H9 (cell line): ENCODE measurements at regions not wholly inside any gene's neighbourhood (a gene's known extent, or its start where the extent isn't known, plus 50 kb on each side); places are given as distances from the start of the nearest gene placed in this dataset.

Experiments
- DNase-seq: peaks from one replicate; pipeline ENCODE4 v3.0.0-alpha.2; 2017
- H2AFZ ChIP-seq: one replicate; pipeline ENCODE4 v1.6.1; 2013; ENCODE audit warnings: mild to moderate bottlenecking, low read length, control low read depth, moderate library complexity
- H2AK5ac ChIP-seq: 2 replicates; pipeline ENCODE4 v1.6.1; 2013; ENCODE audit warnings: low read length, control low read depth, mixed read lengths; ENCODE audit not compliant: insufficient read length
- H2BK120ac ChIP-seq: one replicate; pipeline ENCODE4 v1.6.1; 2013; ENCODE audit warnings: low read depth, mild to moderate bottlenecking, low read length, control low read depth, inconsistent platforms; ENCODE audit not compliant: poor library complexity, severe bottlenecking
- H2BK12ac ChIP-seq: 2 replicates; pipeline ENCODE4 v1.6.1; 2013; ENCODE audit warnings: low read length, control low read depth, mixed read lengths, low read depth; ENCODE audit not compliant: insufficient read length
- H2BK15ac ChIP-seq: 2 replicates; pipeline ENCODE4 v1.6.1; 2013; ENCODE audit warnings: low read depth, low read length, control low read depth
- H2BK20ac ChIP-seq: one replicate; pipeline ENCODE4 v1.6.1; 2013; ENCODE audit warnings: low read depth, mild to moderate bottlenecking, low read length, control low read depth, inconsistent platforms; ENCODE audit not compliant: poor library complexity, severe bottlenecking
- H2BK5ac ChIP-seq: 2 replicates; pipeline ENCODE4 v1.6.1; 2013; ENCODE audit warnings: low read length, control low read depth, mixed read lengths; ENCODE audit not compliant: insufficient read length
- H3K14ac ChIP-seq: 2 replicates; pipeline ENCODE4 v1.6.1; 2013; ENCODE audit warnings: low read length, control low read depth; ENCODE audit not compliant: insufficient read depth
- H3K18ac ChIP-seq: 2 replicates; pipeline ENCODE4 v1.6.1; 2013; ENCODE audit warnings: low read depth, mild to moderate bottlenecking, mixed read lengths, low read length, control low read depth; ENCODE audit not compliant: insufficient read length
- H3K23ac ChIP-seq: 2 replicates; pipeline ENCODE4 v1.6.1; 2013; ENCODE audit warnings: low read length, control low read depth, mixed read lengths, low read depth; ENCODE audit not compliant: insufficient read length
- H3K23me2 ChIP-seq: 2 replicates; pipeline ENCODE4 v1.6.1; 2013; ENCODE audit warnings: low read depth, mild to moderate bottlenecking, mixed read lengths, low read length, control low read depth; ENCODE audit not compliant: insufficient read length, poor library complexity, severe bottlenecking
- H3K27ac ChIP-seq: 2 replicates; pipeline ENCODE4 v1.5.1; 2013; ENCODE audit warnings: low read length, control low read depth, mixed read lengths, low read depth; ENCODE audit not compliant: insufficient read length
- H3K27me3 ChIP-seq: 2 replicates; pipeline ENCODE4 v1.6.1; 2013; ENCODE audit warnings: low read length, control low read depth, inconsistent platforms; ENCODE audit not compliant: insufficient read depth
- H3K4ac ChIP-seq: 2 replicates; pipeline ENCODE4 v1.6.1; 2013; ENCODE audit warnings: low read depth, mild to moderate bottlenecking, control low read depth, inconsistent platforms, low read length, moderate library complexity
- H3K4me1 ChIP-seq: 2 replicates; pipeline ENCODE4 v1.6.1; 2013; ENCODE audit warnings: low read length, control low read depth, inconsistent platforms; ENCODE audit not compliant: insufficient read depth
- H3K4me2 ChIP-seq: 2 replicates; pipeline ENCODE4 v1.6.1; 2013; ENCODE audit warnings: low read length, control low read depth, mixed read lengths; ENCODE audit not compliant: insufficient read length, insufficient read depth
- H3K56ac ChIP-seq: 2 replicates; pipeline ENCODE4 v1.6.1; 2013; ENCODE audit warnings: low read depth, mild to moderate bottlenecking, mixed read lengths, low read length, control low read depth; ENCODE audit not compliant: insufficient read length
- H3K79me1 ChIP-seq: 2 replicates; pipeline ENCODE4 v1.6.1; 2013; ENCODE audit warnings: low read depth, mild to moderate bottlenecking, moderate library complexity, low read length, control low read depth, inconsistent platforms; ENCODE audit not compliant: insufficient read depth, poor library complexity, severe bottlenecking
- H3K79me2 ChIP-seq: 2 replicates; pipeline ENCODE4 v1.6.1; 2013; ENCODE audit warnings: low read length, control low read depth, inconsistent platforms; ENCODE audit not compliant: insufficient read depth
- H3K9ac ChIP-seq: 2 replicates; pipeline ENCODE4 v1.6.1; 2013; ENCODE audit warnings: low read length, control low read depth, mixed read lengths; ENCODE audit not compliant: insufficient read length; ENCODE audit errors: extremely low read depth
- H3K9me3 ChIP-seq: one replicate; pipeline ENCODE4 v1.6.1; 2013; ENCODE audit warnings: low read depth, low read length, inconsistent platforms; ENCODE audit not compliant: control insufficient read depth
- H3T11ph ChIP-seq: one replicate; pipeline ENCODE4 v1.6.1; 2013; ENCODE audit warnings: mild to moderate bottlenecking, low read length, control low read depth, inconsistent platforms
- H4K20me1 ChIP-seq: one replicate; pipeline ENCODE4 v1.6.1; 2013; ENCODE audit not compliant: control insufficient read depth, insufficient read length, insufficient read depth
- H4K5ac ChIP-seq: 2 replicates; pipeline ENCODE4 v1.6.1; 2013; ENCODE audit warnings: low read depth, mild to moderate bottlenecking, mixed read lengths, low read length, control low read depth; ENCODE audit not compliant: insufficient read length
- H4K8ac ChIP-seq: replicated peaks from 2 replicates; pipeline ENCODE4 v1.6.1; 2013; ENCODE audit warnings: low read length, control low read depth, mixed read lengths, low read depth; ENCODE audit not compliant: insufficient read length
- H4K91ac ChIP-seq: 2 replicates; pipeline ENCODE4 v1.6.1; 2013; ENCODE audit warnings: low read depth, mild to moderate bottlenecking, moderate library complexity, mixed read lengths, low read length, control low read depth; ENCODE audit not compliant: insufficient read length
- H3K27ac Mint-ChIP-seq, 3 experiments: 2 replicates in 2 of 3; 3 replicates in 1 of 3; pipeline ENCODE4 v1.8.0; 2020 to 2021; ENCODE audit warnings: mixed read lengths in 3 of 3, mild to moderate bottlenecking in 1 of 3, moderate library complexity in 1 of 3
- H3K27me3 Mint-ChIP-seq: 2 replicates; pipeline ENCODE4 v1.8.0; 2021; ENCODE audit warnings: low read depth, mild to moderate bottlenecking, moderate library complexity, mixed read lengths
- H3K36me3 Mint-ChIP-seq, 3 experiments: 2 replicates in 2 of 3; 3 replicates in 1 of 3; pipeline ENCODE4 v1.8.0; 2020 to 2021; ENCODE audit warnings: low read depth in 3 of 3, mixed read lengths in 3 of 3; ENCODE audit not compliant: insufficient read depth in 1 of 3
- H3K4me1 Mint-ChIP-seq, 2 experiments: 2 replicates each; pipeline ENCODE4 v1.8.0; 2020; ENCODE audit warnings: mixed read lengths in 2 of 2
- H3K4me3 Mint-ChIP-seq, 2 experiments: 2 replicates in 1 of 2; 3 replicates in 1 of 2; pipeline ENCODE4 v1.8.0; 2020 to 2021; ENCODE audit warnings: mild to moderate bottlenecking in 2 of 2, mixed read lengths in 2 of 2, moderate library complexity in 1 of 2
- H3K9me3 Mint-ChIP-seq, 2 experiments: 2 replicates in 1 of 2; 3 replicates in 1 of 2; pipeline ENCODE4 v1.8.0; 2020; ENCODE audit warnings: mild to moderate bottlenecking in 2 of 2, mixed read lengths in 2 of 2, moderate library complexity in 1 of 2
- WGBS: extraction: QIAGEN DNeasy Blood & Tissue Kit; methylation state at CpG from one replicate; pipeline ENCODE4 v1.1.7; 2013; ENCODE audit warnings: missing lambda C conversion rate, low lambda C conversion rate, mixed read lengths; ENCODE audit not compliant: insufficient read length; ENCODE audit errors: extremely low coverage; 5-methylcytosine and 5-hydroxymethylcytosine counted together
- TF ChIP-seq, protein P1 (sequence below): fragments of 200-600 bp; sonication (generic); conservative IDR thresholded peaks from 3 replicates; pipeline ENCODE4 v1.8.0; 2021; ENCODE audit warnings: antibody characterized with exemption, mild to moderate bottlenecking

DNA sequence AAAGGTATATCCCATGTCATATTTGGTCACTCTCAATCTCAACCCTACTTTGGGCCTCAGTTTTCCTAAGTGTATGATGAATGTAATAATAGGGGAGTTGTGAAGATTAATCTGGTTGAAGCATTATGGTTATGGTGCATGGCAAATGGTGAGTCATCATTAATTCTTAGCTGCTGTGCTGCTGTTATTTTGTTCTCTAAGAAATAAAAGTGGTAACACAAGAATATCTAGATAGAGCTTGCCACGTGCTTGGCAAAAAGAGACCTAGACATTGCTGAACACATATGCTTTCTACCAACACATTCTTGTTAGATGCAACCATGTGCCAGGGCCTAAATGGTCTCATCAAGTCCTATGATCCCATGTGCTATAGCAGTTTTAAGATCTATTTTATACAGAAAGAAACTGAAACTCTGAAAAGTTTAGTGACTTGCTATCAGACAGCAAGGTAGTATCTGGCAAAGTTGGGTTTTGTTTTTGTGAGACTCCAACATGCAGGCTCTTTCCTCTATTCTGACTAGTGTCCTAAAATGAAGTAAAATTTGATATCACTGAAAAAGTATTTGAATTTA lies 699.9 kb upstream of the MEF2C start:
- no peaks in the 10 kb centered on the region for H3K23me2 ChIP-seq
- Mint-ChIP-seq H3K27me3 (no peaks in the 10 kb centered on the region), H3K4me1 (peaks cover 13 to 15% of the 10 kb centered on the region in 2 experiments), H3K4me3 (no peak overlapping the region), H3K27ac (no peak overlapping the region), H3K9me3 (no peaks in the 10 kb centered on the region; a peak in 2 of 5 replicates), H3K36me3 (peaks cover 0 to 8% (median 0%) of the 10 kb centered on the region in 3 experiments; a peak in 4 of 7 replicates)
- H3K4me1 ChIP-seq, result peaks cover 5% of the 10 kb centered on the region; the same call in 1 of the 2 replicates
- no peaks in the 10 kb centered on the region for H3K79me1 ChIP-seq
- no peak overlapping the region for H3K56ac ChIP-seq
- TF ChIP-seq, protein P1, sequence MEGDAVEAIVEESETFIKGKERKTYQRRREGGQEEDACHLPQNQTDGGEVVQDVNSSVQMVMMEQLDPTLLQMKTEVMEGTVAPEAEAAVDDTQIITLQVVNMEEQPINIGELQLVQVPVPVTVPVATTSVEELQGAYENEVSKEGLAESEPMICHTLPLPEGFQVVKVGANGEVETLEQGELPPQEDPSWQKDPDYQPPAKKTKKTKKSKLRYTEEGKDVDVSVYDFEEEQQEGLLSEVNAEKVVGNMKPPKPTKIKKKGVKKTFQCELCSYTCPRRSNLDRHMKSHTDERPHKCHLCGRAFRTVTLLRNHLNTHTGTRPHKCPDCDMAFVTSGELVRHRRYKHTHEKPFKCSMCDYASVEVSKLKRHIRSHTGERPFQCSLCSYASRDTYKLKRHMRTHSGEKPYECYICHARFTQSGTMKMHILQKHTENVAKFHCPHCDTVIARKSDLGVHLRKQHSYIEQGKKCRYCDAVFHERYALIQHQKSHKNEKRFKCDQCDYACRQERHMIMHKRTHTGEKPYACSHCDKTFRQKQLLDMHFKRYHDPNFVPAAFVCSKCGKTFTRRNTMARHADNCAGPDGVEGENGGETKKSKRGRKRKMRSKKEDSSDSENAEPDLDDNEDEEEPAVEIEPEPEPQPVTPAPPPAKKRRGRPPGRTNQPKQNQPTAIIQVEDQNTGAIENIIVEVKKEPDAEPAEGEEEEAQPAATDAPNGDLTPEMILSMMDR, result no peak
- H3K18ac ChIP-seq, result no peak overlapping the region
- H2BK5ac ChIP-seq, result no peak overlapping the region
- H3K9me3 ChIP-seq, result no peaks in the 10 kb centered on the region
- H2AFZ ChIP-seq, result no peak overlapping the region
- no peak overlapping the region for H3K14ac ChIP-seq
- H2BK15ac ChIP-seq, result no peak overlapping the region
- no peaks in the 10 kb centered on the region for H4K20me1 ChIP-seq
- H2BK120ac ChIP-seq, result no peak overlapping the region
- H3K9ac ChIP-seq, result no peak overlapping the region
- H3K4ac ChIP-seq, result no peak overlapping the region
- WGBS, result no CpG with 5 or more reads among the region's 1 CpG
- H3K27me3 ChIP-seq, result no peaks in the 10 kb centered on the region
- H4K91ac ChIP-seq, result no peak overlapping the region
- H2AK5ac ChIP-seq, result no peak overlapping the region
- no peak overlapping the region for H3K4me2 ChIP-seq
- H4K5ac ChIP-seq, result no peak overlapping the region
- no peak overlapping the region for H3K23ac ChIP-seq
- no peak for DNase-seq
- no peak overlapping the region for H2BK20ac ChIP-seq
- H3K79me2 ChIP-seq, result no peaks in the 10 kb centered on the region
- H3T11ph ChIP-seq, result no peak overlapping the region
- H3K27ac ChIP-seq, result no peak overlapping the region
- no peak overlapping the region for H4K8ac ChIP-seq
- no peak overlapping the region for H2BK12ac ChIP-seq
